ENCODE measurements at regions not wholly inside any gene's neighbourhood (a gene's known extent, or its start where the extent isn't known, plus 50 kb on each side); places are given as distances from the start of the nearest gene placed in this dataset.

DNA sequence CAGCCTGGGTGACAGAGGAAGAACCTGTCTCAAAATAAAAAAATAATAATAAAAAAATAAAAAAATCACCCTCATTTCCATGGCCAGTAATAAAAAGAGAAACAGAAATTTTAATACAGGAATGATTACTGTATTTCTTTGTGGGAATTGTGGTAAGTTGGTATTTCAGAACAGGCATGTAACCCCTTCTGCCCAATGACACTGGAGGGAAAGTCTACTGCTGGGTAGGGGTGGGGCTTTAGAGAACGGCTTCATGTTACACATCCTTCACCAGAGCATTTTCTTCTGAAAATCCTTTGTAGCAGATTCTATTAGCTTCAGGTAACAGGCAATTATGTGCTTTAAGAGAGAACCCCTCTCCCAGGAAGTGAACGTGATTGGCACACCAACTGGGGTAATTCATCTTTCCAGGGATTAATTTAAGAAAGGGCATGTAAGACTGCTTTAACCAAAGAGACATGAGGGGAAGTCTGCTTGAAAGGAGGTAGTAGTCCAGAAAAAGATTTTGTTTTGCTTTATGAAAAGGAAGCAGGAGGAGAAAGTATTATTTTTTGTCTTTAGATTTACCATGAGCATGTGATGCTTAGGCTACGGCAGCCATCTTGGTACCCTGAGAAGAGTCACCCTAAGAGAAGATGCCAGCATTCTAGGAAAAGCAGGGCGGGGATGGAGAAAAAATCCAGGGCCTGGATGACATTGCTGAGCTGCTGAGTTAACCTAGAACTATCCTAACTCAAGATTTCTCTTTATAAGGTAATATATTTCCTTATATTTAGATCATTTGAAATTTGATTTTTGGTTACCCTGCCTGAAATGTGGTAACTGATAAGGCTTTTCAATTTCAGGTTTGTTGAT lies 57.7 kb upstream of the DPT start (continued):
- TF ChIP-seq, protein P1, sequence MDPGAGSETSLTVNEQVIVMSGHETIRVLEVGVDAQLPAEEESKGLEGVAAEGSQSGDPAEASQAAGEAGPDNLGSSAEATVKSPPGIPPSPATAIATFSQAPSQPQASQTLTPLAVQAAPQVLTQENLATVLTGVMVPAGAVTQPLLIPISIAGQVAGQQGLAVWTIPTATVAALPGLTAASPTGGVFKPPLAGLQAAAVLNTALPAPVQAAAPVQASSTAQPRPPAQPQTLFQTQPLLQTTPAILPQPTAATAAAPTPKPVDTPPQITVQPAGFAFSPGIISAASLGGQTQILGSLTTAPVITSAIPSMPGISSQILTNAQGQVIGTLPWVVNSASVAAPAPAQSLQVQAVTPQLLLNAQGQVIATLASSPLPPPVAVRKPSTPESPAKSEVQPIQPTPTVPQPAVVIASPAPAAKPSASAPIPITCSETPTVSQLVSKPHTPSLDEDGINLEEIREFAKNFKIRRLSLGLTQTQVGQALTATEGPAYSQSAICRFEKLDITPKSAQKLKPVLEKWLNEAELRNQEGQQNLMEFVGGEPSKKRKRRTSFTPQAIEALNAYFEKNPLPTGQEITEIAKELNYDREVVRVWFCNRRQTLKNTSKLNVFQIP (CRISPR knock-in tag; IDR thresholded peaks at IDR 0.05; ENCODE audit: borderline replicate concordance, low read depth) = no peak
- TF ChIP-seq ESRRG (CRISPR knock-in tag; IDR thresholded peaks at IDR 0.05) (no peak), ZFP3 (CRISPR knock-in tag; IDR thresholded peaks at IDR 0.05) (no peak)
- TF ChIP-seq, protein P2, sequence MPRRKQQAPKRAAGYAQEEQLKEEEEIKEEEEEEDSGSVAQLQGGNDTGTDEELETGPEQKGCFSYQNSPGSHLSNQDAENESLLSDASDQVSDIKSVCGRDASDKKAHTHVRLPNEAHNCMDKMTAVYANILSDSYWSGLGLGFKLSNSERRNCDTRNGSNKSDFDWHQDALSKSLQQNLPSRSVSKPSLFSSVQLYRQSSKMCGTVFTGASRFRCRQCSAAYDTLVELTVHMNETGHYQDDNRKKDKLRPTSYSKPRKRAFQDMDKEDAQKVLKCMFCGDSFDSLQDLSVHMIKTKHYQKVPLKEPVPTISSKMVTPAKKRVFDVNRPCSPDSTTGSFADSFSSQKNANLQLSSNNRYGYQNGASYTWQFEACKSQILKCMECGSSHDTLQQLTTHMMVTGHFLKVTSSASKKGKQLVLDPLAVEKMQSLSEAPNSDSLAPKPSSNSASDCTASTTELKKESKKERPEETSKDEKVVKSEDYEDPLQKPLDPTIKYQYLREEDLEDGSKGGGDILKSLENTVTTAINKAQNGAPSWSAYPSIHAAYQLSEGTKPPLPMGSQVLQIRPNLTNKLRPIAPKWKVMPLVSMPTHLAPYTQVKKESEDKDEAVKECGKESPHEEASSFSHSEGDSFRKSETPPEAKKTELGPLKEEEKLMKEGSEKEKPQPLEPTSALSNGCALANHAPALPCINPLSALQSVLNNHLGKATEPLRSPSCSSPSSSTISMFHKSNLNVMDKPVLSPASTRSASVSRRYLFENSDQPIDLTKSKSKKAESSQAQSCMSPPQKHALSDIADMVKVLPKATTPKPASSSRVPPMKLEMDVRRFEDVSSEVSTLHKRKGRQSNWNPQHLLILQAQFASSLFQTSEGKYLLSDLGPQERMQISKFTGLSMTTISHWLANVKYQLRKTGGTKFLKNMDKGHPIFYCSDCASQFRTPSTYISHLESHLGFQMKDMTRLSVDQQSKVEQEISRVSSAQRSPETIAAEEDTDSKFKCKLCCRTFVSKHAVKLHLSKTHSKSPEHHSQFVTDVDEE (CRISPR knock-in tag; IDR thresholded peaks at IDR 0.05) = no peak

DNA sequence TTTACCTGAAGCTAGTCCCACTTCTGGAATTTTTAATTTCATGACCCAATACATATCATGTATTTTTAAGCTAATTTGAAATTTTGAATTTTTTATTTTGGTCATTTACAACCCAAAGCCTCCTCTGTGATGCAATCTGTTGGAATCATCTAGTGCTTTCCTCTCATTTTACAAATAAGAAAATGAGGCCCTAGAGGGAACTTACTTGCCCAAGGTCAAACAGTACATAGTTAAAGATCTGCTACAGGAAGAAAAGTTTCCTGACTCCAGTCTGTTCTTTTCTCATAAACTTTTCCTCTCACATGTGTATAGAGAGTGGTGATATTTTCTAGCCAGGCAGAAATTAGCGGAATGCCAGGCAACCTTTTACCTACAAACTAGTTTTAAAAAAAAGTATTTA lies 59.3 kb upstream of the DPT start:
- no peak for TF ChIP-seq ZNF70 (CRISPR knock-in tag; IDR thresholded peaks at IDR 0.05)
- TF ChIP-seq ZC3H10 (CRISPR knock-in tag; IDR thresholded peaks at IDR 0.05) = no peak
- TF ChIP-seq, protein P3, sequence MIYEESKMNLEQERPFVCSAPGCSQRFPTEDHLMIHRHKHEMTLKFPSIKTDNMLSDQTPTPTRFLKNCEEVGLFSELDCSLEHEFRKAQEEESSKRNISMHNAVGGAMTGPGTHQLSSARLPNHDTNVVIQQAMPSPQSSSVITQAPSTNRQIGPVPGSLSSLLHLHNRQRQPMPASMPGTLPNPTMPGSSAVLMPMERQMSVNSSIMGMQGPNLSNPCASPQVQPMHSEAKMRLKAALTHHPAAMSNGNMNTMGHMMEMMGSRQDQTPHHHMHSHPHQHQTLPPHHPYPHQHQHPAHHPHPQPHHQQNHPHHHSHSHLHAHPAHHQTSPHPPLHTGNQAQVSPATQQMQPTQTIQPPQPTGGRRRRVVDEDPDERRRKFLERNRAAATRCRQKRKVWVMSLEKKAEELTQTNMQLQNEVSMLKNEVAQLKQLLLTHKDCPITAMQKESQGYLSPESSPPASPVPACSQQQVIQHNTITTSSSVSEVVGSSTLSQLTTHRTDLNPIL (CRISPR knock-in tag; IDR thresholded peaks at IDR 0.05; ENCODE audit: low read depth) = no peak
- TF ChIP-seq BACH2 (CRISPR knock-in tag; IDR thresholded peaks at IDR 0.05; ENCODE audit: borderline replicate concordance) = no peak
- TF ChIP-seq SNAI2 (CRISPR knock-in tag; IDR thresholded peaks at IDR 0.05) = no peak
- no peak for TF ChIP-seq ZFP3 (CRISPR knock-in tag; IDR thresholded peaks at IDR 0.05)
- TF ChIP-seq TCF4 (CRISPR knock-in tag; IDR thresholded peaks at IDR 0.05; ENCODE audit: borderline replicate concordance) = no peak
- TF ChIP-seq, protein P1 (CRISPR knock-in tag; IDR thresholded peaks at IDR 0.05; ENCODE audit: borderline replicate concordance, low read depth) = no peak
- TF ChIP-seq, protein P4, sequence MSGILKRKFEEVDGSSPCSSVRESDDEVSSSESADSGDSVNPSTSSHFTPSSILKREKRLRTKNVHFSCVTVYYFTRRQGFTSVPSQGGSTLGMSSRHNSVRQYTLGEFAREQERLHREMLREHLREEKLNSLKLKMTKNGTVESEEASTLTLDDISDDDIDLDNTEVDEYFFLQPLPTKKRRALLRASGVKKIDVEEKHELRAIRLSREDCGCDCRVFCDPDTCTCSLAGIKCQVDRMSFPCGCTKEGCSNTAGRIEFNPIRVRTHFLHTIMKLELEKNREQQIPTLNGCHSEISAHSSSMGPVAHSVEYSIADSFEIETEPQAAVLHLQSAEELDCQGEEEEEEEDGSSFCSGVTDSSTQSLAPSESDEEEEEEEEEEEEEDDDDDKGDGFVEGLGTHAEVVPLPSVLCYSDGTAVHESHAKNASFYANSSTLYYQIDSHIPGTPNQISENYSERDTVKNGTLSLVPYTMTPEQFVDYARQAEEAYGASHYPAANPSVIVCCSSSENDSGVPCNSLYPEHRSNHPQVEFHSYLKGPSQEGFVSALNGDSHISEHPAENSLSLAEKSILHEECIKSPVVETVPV (CRISPR knock-in tag; IDR thresholded peaks at IDR 0.05) = no peak
- no peak for TF ChIP-seq ISL1 (CRISPR knock-in tag; IDR thresholded peaks at IDR 0.05)
- no peak for TF ChIP-seq ZNF8 (CRISPR knock-in tag; IDR thresholded peaks at IDR 0.05)
- TF ChIP-seq ARNTL (CRISPR knock-in tag; IDR thresholded peaks at IDR 0.05; ENCODE audit: borderline replicate concordance, low read depth) = no peak
- no peak for TF ChIP-seq ESRRG (CRISPR knock-in tag; IDR thresholded peaks at IDR 0.05)
- TF ChIP-seq GLIS3 (CRISPR knock-in tag; IDR thresholded peaks at IDR 0.05) = no peak
- no peak for ATAC-seq

DNA sequence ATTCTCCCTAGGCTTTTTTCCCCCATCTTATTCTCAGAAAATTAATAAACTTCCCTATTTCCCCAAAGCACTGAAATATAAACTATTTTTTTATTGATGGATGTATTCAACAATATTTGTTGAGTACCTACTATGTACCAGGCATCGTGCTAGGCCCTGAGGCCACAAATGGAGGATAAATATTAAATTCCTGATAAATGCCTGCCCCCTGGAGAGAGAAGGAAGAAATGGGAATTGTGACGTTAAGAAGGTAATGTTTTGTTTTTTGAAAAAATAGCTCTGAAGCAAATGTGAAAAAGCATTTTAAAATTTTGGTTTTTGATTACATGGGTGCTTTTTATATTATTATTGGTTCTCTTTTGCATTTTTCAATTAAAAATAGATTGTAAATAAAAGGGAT lies 60.5 kb upstream of the DPT start:
- ATAC-seq = no peak
- no peak for TF ChIP-seq ZC3H10 (CRISPR knock-in tag; IDR thresholded peaks at IDR 0.05)
- TF ChIP-seq, protein P5, sequence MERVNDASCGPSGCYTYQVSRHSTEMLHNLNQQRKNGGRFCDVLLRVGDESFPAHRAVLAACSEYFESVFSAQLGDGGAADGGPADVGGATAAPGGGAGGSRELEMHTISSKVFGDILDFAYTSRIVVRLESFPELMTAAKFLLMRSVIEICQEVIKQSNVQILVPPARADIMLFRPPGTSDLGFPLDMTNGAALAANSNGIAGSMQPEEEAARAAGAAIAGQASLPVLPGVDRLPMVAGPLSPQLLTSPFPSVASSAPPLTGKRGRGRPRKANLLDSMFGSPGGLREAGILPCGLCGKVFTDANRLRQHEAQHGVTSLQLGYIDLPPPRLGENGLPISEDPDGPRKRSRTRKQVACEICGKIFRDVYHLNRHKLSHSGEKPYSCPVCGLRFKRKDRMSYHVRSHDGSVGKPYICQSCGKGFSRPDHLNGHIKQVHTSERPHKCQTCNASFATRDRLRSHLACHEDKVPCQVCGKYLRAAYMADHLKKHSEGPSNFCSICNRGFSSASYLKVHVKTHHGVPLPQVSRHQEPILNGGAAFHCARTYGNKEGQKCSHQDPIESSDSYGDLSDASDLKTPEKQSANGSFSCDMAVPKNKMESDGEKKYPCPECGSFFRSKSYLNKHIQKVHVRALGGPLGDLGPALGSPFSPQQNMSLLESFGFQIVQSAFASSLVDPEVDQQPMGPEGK (CRISPR knock-in tag; IDR thresholded peaks at IDR 0.05; ENCODE audit: borderline replicate concordance) = no peak
- TF ChIP-seq ZNF70 (CRISPR knock-in tag; IDR thresholded peaks at IDR 0.05) = no peak
- TF ChIP-seq, protein P1 (CRISPR knock-in tag; IDR thresholded peaks at IDR 0.05; ENCODE audit: borderline replicate concordance, low read depth) = no peak
- TF ChIP-seq TCF4 (CRISPR knock-in tag; IDR thresholded peaks at IDR 0.05; ENCODE audit: borderline replicate concordance) = no peak
- TF ChIP-seq CSDC2 (CRISPR knock-in tag; IDR thresholded peaks at IDR 0.05) = no peak
- TF ChIP-seq PPARA (CRISPR knock-in tag; IDR thresholded peaks at IDR 0.05; ENCODE audit: borderline replicate concordance) = no peak
- no peak for TF ChIP-seq ZNF565 (CRISPR knock-in tag; conservative IDR thresholded peaks at IDR 0.05; ENCODE audit: low read depth)
- TF ChIP-seq ARNTL (CRISPR knock-in tag; IDR thresholded peaks at IDR 0.05; ENCODE audit: borderline replicate concordance, low read depth) = no peak
- no peak for TF ChIP-seq TOX (CRISPR knock-in tag; IDR thresholded peaks at IDR 0.05; ENCODE audit: borderline replicate concordance)
